ENCODE measurements at regions not wholly inside any gene's neighbourhood (a gene's known extent, or its start where the extent isn't known, plus 50 kb on each side); places are given as distances from the start of the nearest gene placed in this dataset.

DNA sequence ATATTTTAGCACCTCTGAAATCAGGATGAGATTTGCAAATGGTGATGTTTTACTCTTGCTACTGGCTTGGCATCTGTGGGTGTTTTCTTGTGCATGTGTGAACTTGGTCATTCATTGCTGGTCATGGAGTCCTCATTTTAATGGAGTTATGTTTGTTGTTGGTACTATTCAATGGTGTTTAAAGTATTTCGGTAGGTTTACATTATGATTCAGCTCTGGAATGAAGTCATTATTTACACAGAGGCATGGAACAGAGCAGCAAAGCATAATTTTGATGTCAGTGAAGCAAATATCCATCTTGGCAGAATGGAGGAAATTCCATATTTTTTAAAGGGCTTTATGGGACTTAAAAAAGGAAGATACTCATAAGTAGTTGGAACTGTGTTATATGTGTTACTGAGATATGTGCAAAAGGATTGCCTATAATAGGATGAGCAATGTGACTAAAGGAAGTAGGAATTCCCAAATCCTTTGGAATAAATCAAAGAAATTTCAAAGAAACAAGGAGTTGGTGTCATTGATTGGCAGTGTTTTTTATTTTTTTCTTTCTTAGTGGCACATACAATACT is 147.4 kb downstream of the ACTBL2 start:
- Histone ChIP-seq H3K4me1 (ENCODE audit: low read length) (no peaks in the 10 kb centered on the region), H4K20me1 (ENCODE audit: insufficient read depth, low read length) (no peaks in the 10 kb centered on the region), H3K27me3 (ENCODE audit: low read depth, low read length) (no peaks in the 10 kb centered on the region), H3K27ac (ENCODE audit: low read length) (no peak overlapping the region), H2AFZ (ENCODE audit: low read depth, low read length) (no peak overlapping the region), H3K9ac (ENCODE audit: low read length) (no peak overlapping the region), H3K9me3 (ENCODE audit: insufficient read depth, low read length) (no peaks in the 10 kb centered on the region), H3K4me2 (ENCODE audit: low read length) (no peak overlapping the region), H3K4me3 (ENCODE audit: low read length) (no peak overlapping the region), H3K36me3 (replicated peaks; ENCODE audit: low read depth, low read length) (no peaks in the 10 kb centered on the region), H3K79me2 (ENCODE audit: low read length) (no peaks in the 10 kb centered on the region)
- TF ChIP-seq, protein P1, sequence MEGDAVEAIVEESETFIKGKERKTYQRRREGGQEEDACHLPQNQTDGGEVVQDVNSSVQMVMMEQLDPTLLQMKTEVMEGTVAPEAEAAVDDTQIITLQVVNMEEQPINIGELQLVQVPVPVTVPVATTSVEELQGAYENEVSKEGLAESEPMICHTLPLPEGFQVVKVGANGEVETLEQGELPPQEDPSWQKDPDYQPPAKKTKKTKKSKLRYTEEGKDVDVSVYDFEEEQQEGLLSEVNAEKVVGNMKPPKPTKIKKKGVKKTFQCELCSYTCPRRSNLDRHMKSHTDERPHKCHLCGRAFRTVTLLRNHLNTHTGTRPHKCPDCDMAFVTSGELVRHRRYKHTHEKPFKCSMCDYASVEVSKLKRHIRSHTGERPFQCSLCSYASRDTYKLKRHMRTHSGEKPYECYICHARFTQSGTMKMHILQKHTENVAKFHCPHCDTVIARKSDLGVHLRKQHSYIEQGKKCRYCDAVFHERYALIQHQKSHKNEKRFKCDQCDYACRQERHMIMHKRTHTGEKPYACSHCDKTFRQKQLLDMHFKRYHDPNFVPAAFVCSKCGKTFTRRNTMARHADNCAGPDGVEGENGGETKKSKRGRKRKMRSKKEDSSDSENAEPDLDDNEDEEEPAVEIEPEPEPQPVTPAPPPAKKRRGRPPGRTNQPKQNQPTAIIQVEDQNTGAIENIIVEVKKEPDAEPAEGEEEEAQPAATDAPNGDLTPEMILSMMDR (IDR thresholded peaks at IDR 0.05; ENCODE audit: low read depth, low read length) = no peak
- no peak for TF ChIP-seq EZH2phosphoT487 (IDR thresholded peaks at IDR 0.05; ENCODE audit: low read depth)

DNA sequence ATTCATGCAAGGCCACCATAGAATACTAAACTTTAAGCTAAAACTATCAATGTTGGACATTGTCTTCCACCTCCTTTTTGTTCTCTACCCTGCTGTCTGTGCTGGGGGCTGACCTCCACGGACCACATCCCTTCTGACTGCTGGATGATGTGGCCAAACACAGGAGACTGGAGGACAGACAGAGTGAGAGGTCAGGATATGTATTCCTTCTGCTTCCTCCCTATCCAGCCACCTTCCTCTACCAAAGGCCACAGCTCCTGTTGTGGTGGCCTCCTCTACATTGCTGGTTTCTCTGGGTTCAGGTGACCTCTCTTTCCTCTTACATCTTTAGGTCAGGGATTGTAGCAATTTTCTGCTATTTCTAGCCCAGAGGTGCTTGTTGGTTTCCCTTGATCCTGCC is 148.1 kb downstream of the ACTBL2 start:
- Histone ChIP-seq H3K4me2 (ENCODE audit: low read length) (no peak overlapping the region), H3K4me3 (ENCODE audit: low read length) (no peak overlapping the region), H2AFZ (ENCODE audit: low read depth, low read length) (no peak overlapping the region), H3K4me1 (ENCODE audit: low read length) (no peaks in the 10 kb centered on the region), H3K9me3 (ENCODE audit: insufficient read depth, low read length) (no peaks in the 10 kb centered on the region), H3K27me3 (ENCODE audit: low read depth, low read length) (no peaks in the 10 kb centered on the region), H3K36me3 (replicated peaks; ENCODE audit: low read depth, low read length) (no peaks in the 10 kb centered on the region), H3K27ac (ENCODE audit: low read length) (no peak overlapping the region), H3K79me2 (ENCODE audit: low read length) (no peaks in the 10 kb centered on the region), H4K20me1 (ENCODE audit: insufficient read depth, low read length) (no peaks in the 10 kb centered on the region), H3K9ac (ENCODE audit: low read length) (no peak overlapping the region)
- TF ChIP-seq EZH2phosphoT487 (IDR thresholded peaks at IDR 0.05; ENCODE audit: low read depth) = no peak

- H3K4me2 ChIP-seq (ENCODE audit: low read length) = no peak overlapping the region
- no peak for TF ChIP-seq EZH2phosphoT487 (IDR thresholded peaks at IDR 0.05; ENCODE audit: low read depth)
- TF ChIP-seq, protein P1 (IDR thresholded peaks at IDR 0.05; ENCODE audit: low read depth, low read length) = no peak
- H3K79me2 ChIP-seq (ENCODE audit: low read length) = no peaks in the 10 kb centered on the region
- no peak overlapping the region for H2AFZ ChIP-seq (ENCODE audit: low read depth, low read length)
- no peaks in the 10 kb centered on the region for H3K4me1 ChIP-seq (ENCODE audit: low read length)
- H3K27ac ChIP-seq (ENCODE audit: low read length) = no peak overlapping the region
- no peaks in the 10 kb centered on the region for H4K20me1 ChIP-seq (ENCODE audit: insufficient read depth, low read length)
- H3K36me3 ChIP-seq (replicated peaks; ENCODE audit: low read depth, low read length) = no peaks in the 10 kb centered on the region
- H3K9me3 ChIP-seq (ENCODE audit: insufficient read depth, low read length) = no peaks in the 10 kb centered on the region
- no peak overlapping the region for H3K4me3 ChIP-seq (ENCODE audit: low read length)
- H3K9ac ChIP-seq (ENCODE audit: low read length) = no peak overlapping the region
- no peaks in the 10 kb centered on the region for H3K27me3 ChIP-seq (ENCODE audit: low read depth, low read length)
Measured at GRCh38 chr5:57332361-57332760, 150.2 kb downstream of the ACTBL2 start.

GRCh38 chr5:57327561-57328367 is 153.9 kb downstream of the GPBP1 start:
- H3K27me3 ChIP-seq (ENCODE audit: low read depth, low read length) = no peaks in the 10 kb centered on the region
- no peaks in the 10 kb centered on the region for H3K79me2 ChIP-seq (ENCODE audit: low read length)
- H3K4me1 ChIP-seq (ENCODE audit: low read length) = no peaks in the 10 kb centered on the region
- TF ChIP-seq EZH2phosphoT487 (IDR thresholded peaks at IDR 0.05; ENCODE audit: low read depth) = no peak
- TF ChIP-seq, protein P1 (IDR thresholded peaks at IDR 0.05; ENCODE audit: low read depth, low read length) = no peak
- H2AFZ ChIP-seq (ENCODE audit: low read depth, low read length) = no peak overlapping the region
- no peak overlapping the region for H3K4me2 ChIP-seq (ENCODE audit: low read length)
- no peaks in the 10 kb centered on the region for H4K20me1 ChIP-seq (ENCODE audit: insufficient read depth, low read length)
- no peaks in the 10 kb centered on the region for H3K36me3 ChIP-seq (replicated peaks; ENCODE audit: low read depth, low read length)
- H3K9ac ChIP-seq (ENCODE audit: low read length) = no peak overlapping the region
- no peak overlapping the region for H3K27ac ChIP-seq (ENCODE audit: low read length)
- no peak overlapping the region for H3K4me3 ChIP-seq (ENCODE audit: low read length)
- no peaks in the 10 kb centered on the region for H3K9me3 ChIP-seq (ENCODE audit: insufficient read depth, low read length)
